GM23248 (cell line): ENCODE measurements at regions not wholly inside any gene's neighbourhood (a gene's known extent, or its start where the extent isn't known, plus 50 kb on each side); places are given as distances from the start of the nearest gene placed in this dataset.

Source experiments
- EZH2 ChIP-seq: fragments of 200-600 bp; sonication (generic); IDR thresholded peaks from 2 replicates; pipeline ENCODE4 v1.6.1; 2018; ENCODE audit warnings: antibody characterized with exemption, mild to moderate bottlenecking; ENCODE audit not compliant: insufficient read depth, poor library complexity, severe bottlenecking
- EZH2phosphoT487 ChIP-seq: fragments of 200-600 bp; sonication (generic); IDR thresholded peaks from 2 replicates; pipeline ENCODE4 v1.6.1; 2018; ENCODE audit warnings: antibody characterized with exemption, moderate library complexity, mild to moderate bottlenecking, low read depth; ENCODE audit not compliant: insufficient read depth

DNA sequence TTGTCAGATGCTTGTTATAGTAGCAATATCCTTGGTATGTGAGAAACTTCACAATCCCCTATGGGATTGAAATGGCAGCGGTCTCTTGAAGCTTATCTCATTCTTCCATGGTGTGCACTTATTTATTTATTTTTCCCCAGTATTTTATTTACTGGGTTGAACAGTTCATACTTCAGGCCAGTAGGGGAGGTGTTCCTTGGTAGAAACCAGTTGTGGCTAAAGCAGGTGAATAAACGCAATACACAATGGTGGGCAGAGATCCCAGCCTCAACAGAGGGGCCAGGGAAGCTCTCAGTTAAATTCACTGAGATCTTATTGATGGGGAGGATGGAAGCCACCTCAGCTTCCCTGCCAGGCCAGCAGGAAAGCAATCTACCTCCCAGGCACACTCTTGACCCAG is 93.7 kb upstream of the SRD5A2 start:
- TF ChIP-seq EZH2: no peak
- TF ChIP-seq EZH2phosphoT487: no peak
